Activated CD4-positive, alpha-beta T cell treated with anti-CD3 and anti-CD28 coated beads for 1 hour (primary cell): ENCODE measurements at regions not wholly inside any gene's neighbourhood (a gene's known extent, or its start where the extent isn't known, plus 50 kb on each side); places are given as distances from the start of the nearest gene placed in this dataset.

Experiments
- DNase-seq: peaks from one replicate; pipeline ENCODE4 v3.0.0-alpha.2; 2020

GRCh38 chr10:3451516-3452172, 279.1 kb upstream of the PITRM1 start:
- no peak for DNase-seq

- DNase-seq = no peak
Measured at GRCh38 chr10:3446221-3446620, 273.6 kb upstream of the PITRM1 start.

GRCh38 chr10:3445648-3446047, 273.1 kb upstream of the PITRM1 start:
- DNase-seq = no peak

- no peak for DNase-seq
Measured at GRCh38 chr10:3442451-3442990, 269.9 kb upstream of the PITRM1 start.

- no peak for DNase-seq
Measured at GRCh38 chr10:3439183-3439582, 266.6 kb upstream of the PITRM1 start.

GRCh38 chr10:3438606-3439005, 266.0 kb upstream of the PITRM1 start:
- DNase-seq = no peak

- DNase-seq = no peak
Measured at GRCh38 chr10:3435671-3436070, 263.1 kb upstream of the PITRM1 start.

GRCh38 chr10:3433988-3434387, 261.4 kb upstream of the PITRM1 start:
- no peak for DNase-seq

GRCh38 chr10:3433131-3433530, 260.5 kb upstream of the PITRM1 start:
- no peak for DNase-seq

- DNase-seq = no peak
Measured at GRCh38 chr10:3432081-3432825, 259.7 kb upstream of the PITRM1 start.

- DNase-seq = no peak
Measured at GRCh38 chr10:3430501-3430900, 257.9 kb upstream of the PITRM1 start.

GRCh38 chr10:3429676-3430075, 257.1 kb upstream of the PITRM1 start:
- DNase-seq = no peak

GRCh38 chr10:3428826-3429225, 256.2 kb upstream of the PITRM1 start:
- DNase-seq = no peak

- no peak for DNase-seq
Measured at GRCh38 chr10:3427950-3428354, 255.4 kb upstream of the PITRM1 start.

- DNase-seq = no peak
Measured at GRCh38 chr10:3427347-3427746, 254.8 kb upstream of the PITRM1 start.

- DNase-seq = no peak
Measured at GRCh38 chr10:3426190-3426845, 253.7 kb upstream of the PITRM1 start.

GRCh38 chr10:3425716-3426115, 253.1 kb upstream of the PITRM1 start:
- DNase-seq = no peak

- DNase-seq = no peak
Measured at GRCh38 chr10:3425261-3425660, 252.7 kb upstream of the PITRM1 start.

- no peak for DNase-seq
Measured at GRCh38 chr10:3424111-3424851, 251.7 kb upstream of the PITRM1 start.

GRCh38 chr10:3423384-3423783, 250.8 kb upstream of the PITRM1 start:
- no peak for DNase-seq

- DNase-seq = no peak
Measured at GRCh38 chr10:3422282-3422681, 249.7 kb upstream of the PITRM1 start.

- no peak for DNase-seq
Measured at GRCh38 chr10:3421537-3422257, 249.1 kb upstream of the PITRM1 start.
